ENCODE measurements at regions not wholly inside any gene's neighbourhood (a gene's known extent, or its start where the extent isn't known, plus 50 kb on each side); places are given as distances from the start of the nearest gene placed in this dataset.

DNA sequence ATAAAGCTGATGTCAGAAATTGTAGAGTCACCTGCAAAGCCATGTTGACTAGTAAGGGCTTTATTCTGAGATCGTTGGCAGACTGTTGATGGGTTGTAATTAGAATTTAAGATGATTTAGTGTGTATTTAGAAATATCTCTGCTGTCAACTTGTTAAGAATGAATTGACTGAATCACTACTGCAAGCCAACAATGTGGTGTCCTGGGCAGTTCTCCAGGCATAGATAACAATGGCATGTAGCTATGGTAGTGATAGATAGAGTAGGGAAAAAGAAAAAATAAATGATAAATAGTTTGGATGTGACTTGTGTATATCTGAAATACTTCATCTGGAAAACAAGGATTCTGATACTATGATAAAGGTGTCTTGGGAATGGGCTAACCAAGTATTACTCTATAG is 640.2 kb downstream of the ARL4A start:
- WGBS, 2 donors: 21 to 39% methylated on average over 1 of the region's 1 CpG
- no peaks in the 10 kb centered on the region for H3K27me3 ChIP-seq
- DNase-seq: no peak
- no peak for ATAC-seq
- intact Hi-C loops (cut with DNase I): no loop called here
- no peak overlapping the region for H3K27ac ChIP-seq
- H3K9me3 ChIP-seq: peaks cover 0 to 8% (median 0%) of the 10 kb centered on the region in 11 donors
- no peak overlapping the region for H3K4me3 ChIP-seq
- H3K4me1 ChIP-seq: no peaks in the 10 kb centered on the region
- H3K36me3 ChIP-seq: no peaks in the 10 kb centered on the region
- TF ChIP-seq, protein P1, sequence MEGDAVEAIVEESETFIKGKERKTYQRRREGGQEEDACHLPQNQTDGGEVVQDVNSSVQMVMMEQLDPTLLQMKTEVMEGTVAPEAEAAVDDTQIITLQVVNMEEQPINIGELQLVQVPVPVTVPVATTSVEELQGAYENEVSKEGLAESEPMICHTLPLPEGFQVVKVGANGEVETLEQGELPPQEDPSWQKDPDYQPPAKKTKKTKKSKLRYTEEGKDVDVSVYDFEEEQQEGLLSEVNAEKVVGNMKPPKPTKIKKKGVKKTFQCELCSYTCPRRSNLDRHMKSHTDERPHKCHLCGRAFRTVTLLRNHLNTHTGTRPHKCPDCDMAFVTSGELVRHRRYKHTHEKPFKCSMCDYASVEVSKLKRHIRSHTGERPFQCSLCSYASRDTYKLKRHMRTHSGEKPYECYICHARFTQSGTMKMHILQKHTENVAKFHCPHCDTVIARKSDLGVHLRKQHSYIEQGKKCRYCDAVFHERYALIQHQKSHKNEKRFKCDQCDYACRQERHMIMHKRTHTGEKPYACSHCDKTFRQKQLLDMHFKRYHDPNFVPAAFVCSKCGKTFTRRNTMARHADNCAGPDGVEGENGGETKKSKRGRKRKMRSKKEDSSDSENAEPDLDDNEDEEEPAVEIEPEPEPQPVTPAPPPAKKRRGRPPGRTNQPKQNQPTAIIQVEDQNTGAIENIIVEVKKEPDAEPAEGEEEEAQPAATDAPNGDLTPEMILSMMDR (IDR thresholded peaks at IDR 0.05): no peak

DNA sequence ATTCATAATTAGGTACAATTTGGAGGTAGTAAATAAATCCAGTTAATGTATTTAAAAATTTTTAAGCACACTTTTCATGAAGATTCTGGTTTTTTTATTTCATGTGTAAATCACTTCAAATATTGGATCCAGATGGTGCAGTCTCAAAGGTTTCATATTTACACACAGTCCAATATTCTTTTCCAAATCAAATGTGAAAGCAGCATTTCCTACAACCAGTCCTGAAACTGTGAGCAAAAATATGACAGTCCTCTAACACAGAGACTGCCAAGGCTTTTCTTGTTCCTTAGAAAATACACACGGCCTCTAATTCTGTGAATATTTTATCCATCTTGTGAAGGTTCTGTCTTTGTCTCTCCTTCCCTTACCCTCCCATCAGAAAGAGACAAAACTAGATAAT is 645.9 kb downstream of the ARL4A start:
- DNase-seq (no peak), ATAC-seq (no peak)
- Histone ChIP-seq H3K4me1 (no peaks in the 10 kb centered on the region), H3K27ac (no peak overlapping the region), H3K4me3 (no peak overlapping the region), H3K9me3 (no peaks in the 10 kb centered on the region), H3K27me3 (no peaks in the 10 kb centered on the region), H3K36me3 (no peaks in the 10 kb centered on the region)
- intact Hi-C loops (cut with DNase I): no loop called here
- TF ChIP-seq, protein P1 (IDR thresholded peaks at IDR 0.05): no peak
- WGBS, 2 donors: 60 to 64% methylated on average over 1 of the region's 1 CpG

DNA sequence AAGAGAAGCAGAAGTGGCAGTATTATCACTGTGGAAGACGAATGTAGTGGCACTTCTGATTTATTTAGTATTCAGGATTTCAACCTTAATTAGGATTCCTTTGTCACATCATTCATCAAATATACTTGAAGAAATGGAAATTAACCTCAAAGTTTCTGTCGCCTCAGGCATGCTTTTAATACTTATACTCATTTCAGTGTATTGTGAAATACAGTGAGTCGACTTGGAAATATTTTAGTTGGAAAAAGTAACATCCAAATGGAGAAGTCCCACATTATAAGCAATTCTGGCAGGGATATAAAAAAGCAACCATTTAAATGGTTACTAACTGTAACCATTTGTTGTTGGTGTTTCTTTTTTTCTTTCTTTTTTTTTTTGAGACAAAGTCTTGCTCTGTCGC is 648.8 kb downstream of the ARL4A start:
- 70 to 76% methylated on average over 4 of the region's 4 CpGs for WGBS, 2 donors
- ATAC-seq: no peak

DNA sequence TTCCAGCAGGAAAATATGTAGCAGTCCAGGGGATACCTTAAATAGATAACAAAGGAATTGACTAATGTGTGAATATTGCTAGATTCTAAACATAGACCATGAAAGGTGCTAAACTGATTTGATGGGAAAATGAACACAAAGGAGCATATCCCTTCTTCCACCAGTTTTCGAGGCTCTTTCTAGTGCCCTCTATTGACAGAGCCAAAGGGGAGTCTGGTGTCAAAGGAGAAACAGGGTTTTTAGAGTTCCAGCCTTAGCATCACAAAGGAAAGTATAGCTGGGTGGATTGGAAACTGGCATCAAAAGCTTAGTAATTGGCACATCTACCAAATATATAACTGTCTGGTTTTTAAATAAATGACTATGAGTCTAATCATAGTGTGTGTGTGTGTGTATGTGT is 636.8 kb downstream of the ETV1 start:
- WGBS, 2 donors: 55 to 62% methylated on average over 1 of the region's 1 CpG
- ATAC-seq: no peak
- Histone ChIP-seq H3K9me3 (peaks cover 0 to 5% (median 0%) of the 10 kb centered on the region in 11 donors), H3K27ac (no peak overlapping the region), H3K4me1 (no peaks in the 10 kb centered on the region), H3K27me3 (no peaks in the 10 kb centered on the region), H3K4me3 (no peak overlapping the region), H3K36me3 (no peaks in the 10 kb centered on the region)
- TF ChIP-seq, protein P1 (IDR thresholded peaks at IDR 0.05): no peak
- intact Hi-C loops (cut with DNase I): no loop called here
- DNase-seq: no peak

More for the DNA sequence above, 648.8 kb downstream of the ARL4A start:
- Histone ChIP-seq H3K27ac (no peak overlapping the region), H3K36me3 (no peaks in the 10 kb centered on the region), H3K27me3 (no peaks in the 10 kb centered on the region), H3K4me1 (no peaks in the 10 kb centered on the region), H3K9me3 (no peaks in the 10 kb centered on the region), H3K4me3 (no peak overlapping the region)
- intact Hi-C loops (cut with DNase I): no loop called here
- no peak for DNase-seq
- TF ChIP-seq, protein P1 (IDR thresholded peaks at IDR 0.05): no peak

Measured in heart right ventricle (tissue), 16 donors.